SK-N-MC (cell line): ENCODE measurements at regions not wholly inside any gene's neighbourhood (a gene's known extent, or its start where the extent isn't known, plus 50 kb on each side); places are given as distances from the start of the nearest gene placed in this dataset.

ENCODE experiments used
- EZH2 ChIP-seq: fragments of 200-600 bp; sonication (generic); IDR thresholded peaks from one replicate; pipeline ENCODE4 v1.6.1; 2017; ENCODE audit warnings: antibody characterized with exemption
- FOXP2 ChIP-seq: optimal IDR thresholded peaks from 2 replicates; pipeline ENCODE3; 2011; ENCODE audit warnings: mild to moderate bottlenecking, moderate library complexity; ENCODE audit not compliant: insufficient read depth; ENCODE audit errors: extremely low read length, control extremely low read depth
- POLR2AphosphoS5 ChIP-seq: IDR thresholded peaks from 2 replicates; pipeline ENCODE4 v1.6.1; 2012; ENCODE audit warnings: mild to moderate bottlenecking, low read depth, low read length, borderline replicate concordance

DNA sequence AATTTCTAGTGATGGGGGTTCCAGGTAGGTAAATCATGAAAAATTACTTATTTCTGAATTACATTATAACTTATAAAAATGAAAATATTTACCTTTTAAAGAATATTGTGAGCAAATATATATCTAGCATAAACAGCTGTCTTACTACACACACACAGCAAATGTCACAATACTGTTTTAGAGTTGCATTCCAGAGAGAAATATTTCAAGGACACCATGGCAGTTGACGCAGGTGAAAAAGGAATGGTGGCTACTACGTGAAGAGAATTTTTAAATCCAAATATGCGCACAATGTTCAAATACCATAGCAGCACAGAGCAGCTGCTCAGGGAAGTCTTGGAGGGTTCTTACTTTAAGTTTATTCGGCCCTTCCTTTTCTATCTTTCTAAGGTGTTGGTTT, 356.2 kb downstream of the CGGBP1 start:
- TF ChIP-seq EZH2 (no peak), POLR2AphosphoS5 (no peak), FOXP2 (no peak)
